ENCODE measurements at regions not wholly inside any gene's neighbourhood (a gene's known extent, or its start where the extent isn't known, plus 50 kb on each side); places are given as distances from the start of the nearest gene placed in this dataset.

DNA sequence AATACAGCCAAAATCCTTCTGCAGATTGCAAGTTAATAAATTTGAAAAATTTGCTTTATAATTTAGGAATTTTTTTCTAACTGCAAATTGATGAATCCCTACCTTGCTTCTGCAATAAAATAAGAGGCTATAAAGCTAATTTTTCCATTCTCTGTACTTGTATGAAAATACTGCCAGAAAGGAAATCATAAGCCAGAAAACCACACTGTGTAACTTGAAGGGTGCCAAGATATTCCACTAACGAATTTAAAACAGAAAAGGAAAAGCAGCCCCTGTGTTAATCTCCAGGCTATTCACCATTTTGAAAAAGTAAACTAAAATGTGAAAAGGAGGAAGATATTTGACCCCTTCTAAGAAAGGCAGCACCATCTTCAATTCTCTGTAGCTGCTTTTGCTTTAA lies 557.9 kb upstream of the ZNF385D start (continued):
- TF ChIP-seq POLR3A (IDR thresholded peaks at IDR 0.05; ENCODE audit: borderline replicate concordance, extremely low read depth, insufficient read depth, insufficient read length) (no peak), KLF13 (tag; IDR thresholded peaks at IDR 0.05; ENCODE audit: borderline replicate concordance, low read depth) (no peak), TBL1XR1 (IDR thresholded peaks at IDR 0.05; ENCODE audit: low read length in 2 of 2) (no peak), KLF16 (IDR thresholded peaks at IDR 0.05) (no peak), ESRRA (IDR thresholded peaks at IDR 0.05; ENCODE audit: borderline replicate concordance, low read depth) (no peak)
- TF ChIP-seq, protein P1, sequence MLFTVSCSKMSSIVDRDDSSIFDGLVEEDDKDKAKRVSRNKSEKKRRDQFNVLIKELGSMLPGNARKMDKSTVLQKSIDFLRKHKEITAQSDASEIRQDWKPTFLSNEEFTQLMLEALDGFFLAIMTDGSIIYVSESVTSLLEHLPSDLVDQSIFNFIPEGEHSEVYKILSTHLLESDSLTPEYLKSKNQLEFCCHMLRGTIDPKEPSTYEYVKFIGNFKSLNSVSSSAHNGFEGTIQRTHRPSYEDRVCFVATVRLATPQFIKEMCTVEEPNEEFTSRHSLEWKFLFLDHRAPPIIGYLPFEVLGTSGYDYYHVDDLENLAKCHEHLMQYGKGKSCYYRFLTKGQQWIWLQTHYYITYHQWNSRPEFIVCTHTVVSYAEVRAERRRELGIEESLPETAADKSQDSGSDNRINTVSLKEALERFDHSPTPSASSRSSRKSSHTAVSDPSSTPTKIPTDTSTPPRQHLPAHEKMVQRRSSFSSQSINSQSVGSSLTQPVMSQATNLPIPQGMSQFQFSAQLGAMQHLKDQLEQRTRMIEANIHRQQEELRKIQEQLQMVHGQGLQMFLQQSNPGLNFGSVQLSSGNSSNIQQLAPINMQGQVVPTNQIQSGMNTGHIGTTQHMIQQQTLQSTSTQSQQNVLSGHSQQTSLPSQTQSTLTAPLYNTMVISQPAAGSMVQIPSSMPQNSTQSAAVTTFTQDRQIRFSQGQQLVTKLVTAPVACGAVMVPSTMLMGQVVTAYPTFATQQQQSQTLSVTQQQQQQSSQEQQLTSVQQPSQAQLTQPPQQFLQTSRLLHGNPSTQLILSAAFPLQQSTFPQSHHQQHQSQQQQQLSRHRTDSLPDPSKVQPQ (CRISPR knock-in tag; IDR thresholded peaks at IDR 0.05; ENCODE audit: borderline replicate concordance), result no peak

DNA sequence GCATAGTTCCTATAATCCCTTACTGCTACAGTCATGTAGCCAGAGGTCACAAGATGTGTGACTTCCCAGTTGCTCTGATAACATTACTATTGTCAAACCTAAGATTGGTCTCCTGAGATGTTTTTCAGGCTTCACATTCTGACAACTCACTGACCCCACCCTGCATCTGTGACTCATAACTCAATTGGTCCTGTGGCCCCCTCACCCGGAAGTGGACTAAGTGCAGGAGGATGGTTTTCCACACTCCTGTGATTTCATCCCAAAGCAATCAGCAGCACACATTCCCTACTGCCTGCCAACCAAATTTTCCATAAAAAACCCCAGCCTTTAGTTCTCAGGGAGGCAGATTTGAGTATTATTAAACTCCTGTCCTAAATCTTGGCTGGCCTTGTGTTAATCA lies 564.9 kb upstream of the ZNF385D start:
- H3K27me3 ChIP-seq (ENCODE audit: control insufficient read depth in 2 of 2, insufficient read depth in 2 of 2, low read length in 2 of 2), result no peaks in the 10 kb centered on the region
- 0% methylated on average over 1 of the region's 1 CpG for WGBS (ENCODE audit: insufficient coverage, low coverage, missing lambda C conversion rate)
- H2AFZ ChIP-seq (ENCODE audit: low read depth, low read length), result no peak overlapping the region
- no peak overlapping the region for H3K27ac ChIP-seq (ENCODE audit: extremely low read depth, low read depth, low read length)
- no peaks in the 10 kb centered on the region for H3K36me3 ChIP-seq (ENCODE audit: control insufficient read depth, insufficient read depth, low read length)
- no peaks in the 10 kb centered on the region for H3K9me1 ChIP-seq (ENCODE audit: control insufficient read depth, insufficient read depth, low read length)
- no TSS peak for BruUV-seq (replicated peaks)
- ATAC-seq (no peak), DNase-seq (ENCODE audit: extremely low read depth in 1 of 4, low spot score in 3 of 4) (no peak), FAIRE-seq (no peak)
- ChIA-PET POLR2A (no interaction called here), CTCF (ENCODE audit: low intra/inter-chr PET ratio) (no interaction called here)
- intact Hi-C loops (cut with micrococcal nuclease) (no loop called here), in situ Hi-C loops (cut with MboI) (no loop called here)
- no peak overlapping the region for H3K4me3 ChIP-seq
- no peaks in the 10 kb centered on the region for H3K79me2 ChIP-seq (ENCODE audit: control insufficient read depth, insufficient read depth, low read length)
- H3K4me1 ChIP-seq (replicated peaks in 1 of 2; ENCODE audit: control insufficient read depth in 2 of 2, insufficient read depth in 2 of 2, low read length in 2 of 2), result no peaks in the 10 kb centered on the region
- H4K20me1 ChIP-seq (replicated peaks; ENCODE audit: control insufficient read depth, insufficient read depth, low read length), result no peaks in the 10 kb centered on the region
- H3K9ac ChIP-seq (ENCODE audit: insufficient read depth in 1 of 2, low read depth in 2 of 2, low read length in 2 of 2), result no peak overlapping the region
- H3K9me3 ChIP-seq (replicated peaks; ENCODE audit: control insufficient read depth, insufficient read depth, low read depth, low read length), result 0 out of 2 replicates have a peak, but pooled peaks cover 2% of the 10 kb centered on the region
- no peak overlapping the region for H3K4me2 ChIP-seq (ENCODE audit: insufficient read depth, low read length)
- TF ChIP-seq NR2C2 (CRISPR knock-in tag; IDR thresholded peaks at IDR 0.05), result no peak
- TF ChIP-seq NR2C2 (tag; IDR thresholded peaks at IDR 0.05), result no peak
- TF ChIP-seq HMGN3 (IDR thresholded peaks at IDR 0.05; ENCODE audit: borderline replicate concordance, extremely low read depth, insufficient read length, low read depth, low read length), result no peak
